Brain microvascular endothelial cell (primary cell): ENCODE measurements at regions not wholly inside any gene's neighbourhood (a gene's known extent, or its start where the extent isn't known, plus 50 kb on each side); places are given as distances from the start of the nearest gene placed in this dataset.
A peak's percentile ranks its signal among the peaks of the same experiment; 100 is the strongest.

Experiments used
- DNase-seq: peaks from one replicate; pipeline ENCODE4 v3.0.0-alpha.2; 2020
- H3K27ac ChIP-seq: fragments of 250-450 bp; sonication (Bioruptor Pico); 2 replicates; pipeline ENCODE4 v1.5.1; 2020; ENCODE audit warnings: mild to moderate bottlenecking, moderate library complexity
- H3K27me3 ChIP-seq: fragments of 250-450 bp; sonication (Bioruptor Pico); replicated peaks from 2 replicates; pipeline ENCODE4 v1.5.1; 2020; ENCODE audit warnings: mild to moderate bottlenecking
- H3K36me3 ChIP-seq: fragments of 250-450 bp; sonication (Bioruptor Pico); replicated peaks from 2 replicates; pipeline ENCODE4 v1.5.1; 2020; ENCODE audit warnings: mild to moderate bottlenecking
- H3K4me3 ChIP-seq: 2 replicates; pipeline ENCODE4 v1.5.1; 2011; ENCODE audit warnings: low read depth, mild to moderate bottlenecking, control low read depth, low read length, moderate library complexity
- CTCF ChIP-seq: IDR thresholded peaks from 2 replicates; pipeline ENCODE4 v1.5.1; 2011; ENCODE audit warnings: low read depth, mild to moderate bottlenecking, moderate library complexity, low read length, control low read depth, inconsistent platforms; ENCODE audit errors: missing control alignments
- in situ Hi-C: cut with HindIII; loops from 2 replicates; pipeline ENCODE4 v1.10.0; 2017; ENCODE audit warnings: low sequenced_read_pairs, low pct_ligation_motif_present

- TF ChIP-seq CTCF = no peak
- peak; percentile 4 for DNase-seq
- Histone ChIP-seq H3K27me3 (no peaks in the 10 kb centered on the region), H3K36me3 (no peaks in the 10 kb centered on the region), H3K4me3 (no peak overlapping the region), H3K27ac (no peak overlapping the region)
- in situ Hi-C loops = no loop called here
These were observed 139.3 kb upstream of the PZP start for GRCh38 chr12:9347328-9348127.

- no peak overlapping the region for H3K4me3 ChIP-seq
- no peak for DNase-seq
- in situ Hi-C loops = no loop called here
- no peaks in the 10 kb centered on the region for H3K27me3 ChIP-seq
- no peaks in the 10 kb centered on the region for H3K36me3 ChIP-seq
- H3K27ac ChIP-seq = no peak overlapping the region
- TF ChIP-seq CTCF = no peak
These were observed 138.7 kb upstream of the PZP start for GRCh38 chr12:9346866-9347327.

GRCh38 chr12:9345171-9345570 lies 137.0 kb upstream of the PZP start:
- no peak for TF ChIP-seq CTCF
- Histone ChIP-seq H3K4me3 (no peak overlapping the region), H3K36me3 (no peaks in the 10 kb centered on the region), H3K27ac (no peak overlapping the region), H3K27me3 (no peaks in the 10 kb centered on the region)
- DNase-seq = no peak
- in situ Hi-C loops = no loop called here

- Histone ChIP-seq H3K27me3 (no peaks in the 10 kb centered on the region), H3K27ac (no peak overlapping the region), H3K36me3 (no peaks in the 10 kb centered on the region), H3K4me3 (no peak overlapping the region)
- in situ Hi-C loops = no loop called here
- no peak for DNase-seq
- TF ChIP-seq CTCF = no peak
These were observed 136.3 kb upstream of the PZP start for GRCh38 chr12:9344541-9344940.

GRCh38 chr12:9343731-9344130 lies 135.5 kb upstream of the PZP start:
- in situ Hi-C loops = no loop called here
- DNase-seq = no peak
- Histone ChIP-seq H3K27ac (no peak overlapping the region), H3K36me3 (no peaks in the 10 kb centered on the region), H3K27me3 (no peaks in the 10 kb centered on the region), H3K4me3 (no peak overlapping the region)
- TF ChIP-seq CTCF = no peak
